ENCODE measurements at regions not wholly inside any gene's neighbourhood (a gene's known extent, or its start where the extent isn't known, plus 50 kb on each side); places are given as distances from the start of the nearest gene placed in this dataset.
"Not testable (repeated sequence)": the region's sequence is repeated elsewhere in the genome, so short reads cannot be mapped to it uniquely, and the experiment has no call there.

DNA sequence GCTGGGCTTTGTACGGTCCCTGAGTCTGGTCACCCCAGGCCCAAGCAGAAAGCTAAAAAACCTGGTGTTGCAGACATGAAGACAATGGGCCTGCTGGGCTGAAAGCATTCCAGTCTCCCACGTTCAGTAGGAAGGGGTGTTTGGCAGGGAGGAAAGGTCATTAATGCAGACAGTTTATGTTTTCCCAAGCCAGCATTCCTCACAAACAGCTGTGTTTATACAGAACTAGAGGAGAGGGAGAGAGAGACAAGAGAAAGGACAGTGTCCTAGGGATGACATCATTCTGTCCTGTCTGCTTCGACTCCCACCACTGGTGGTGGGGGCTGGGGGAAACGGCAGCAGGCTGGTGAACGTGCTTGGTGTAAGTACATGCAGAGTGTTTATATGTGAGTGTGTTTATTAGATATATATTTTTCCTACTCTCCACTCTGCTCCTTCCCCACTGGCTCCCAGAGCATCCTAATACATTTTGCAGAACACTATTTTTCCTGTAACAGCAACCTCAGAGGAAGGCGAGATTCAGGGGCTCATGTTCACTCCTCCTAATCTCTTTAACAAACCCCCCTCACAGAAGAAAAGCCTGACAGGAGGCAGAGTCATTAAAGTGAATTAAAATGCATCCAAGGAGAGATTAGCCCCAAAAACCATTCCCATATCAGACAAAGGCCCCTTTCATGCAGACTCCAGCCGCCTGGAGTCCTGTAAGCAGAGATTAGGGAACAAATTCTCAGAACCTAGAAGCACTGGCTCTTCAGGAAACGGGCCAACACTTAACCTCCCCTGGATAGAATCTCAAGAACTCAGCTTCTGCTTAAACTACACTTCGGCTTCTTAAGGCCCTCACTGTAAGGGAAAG is 380.4 kb downstream of the TNS1 start:
- DNase-seq: no peak

DNA sequence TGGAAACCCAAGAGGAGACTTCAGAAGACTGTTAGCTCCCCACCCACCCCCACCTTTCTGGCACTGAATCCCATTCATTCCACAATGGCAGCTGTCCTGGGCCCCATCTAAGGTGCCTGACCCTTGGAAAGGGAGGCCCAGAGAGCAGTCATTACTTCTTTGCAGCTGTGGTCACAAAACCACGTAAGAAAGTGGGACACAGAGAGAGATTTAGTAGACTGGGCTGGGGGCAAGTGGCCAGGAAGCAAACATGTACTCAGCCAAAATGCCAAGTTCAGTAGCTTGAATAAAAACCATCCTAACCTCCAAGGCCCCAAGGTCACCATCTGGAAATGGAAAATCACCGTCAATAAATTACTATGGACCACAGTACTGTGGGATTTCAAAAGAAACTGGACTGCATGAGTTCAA is 381.4 kb downstream of the TNS1 start:
- no peak for DNase-seq

DNA sequence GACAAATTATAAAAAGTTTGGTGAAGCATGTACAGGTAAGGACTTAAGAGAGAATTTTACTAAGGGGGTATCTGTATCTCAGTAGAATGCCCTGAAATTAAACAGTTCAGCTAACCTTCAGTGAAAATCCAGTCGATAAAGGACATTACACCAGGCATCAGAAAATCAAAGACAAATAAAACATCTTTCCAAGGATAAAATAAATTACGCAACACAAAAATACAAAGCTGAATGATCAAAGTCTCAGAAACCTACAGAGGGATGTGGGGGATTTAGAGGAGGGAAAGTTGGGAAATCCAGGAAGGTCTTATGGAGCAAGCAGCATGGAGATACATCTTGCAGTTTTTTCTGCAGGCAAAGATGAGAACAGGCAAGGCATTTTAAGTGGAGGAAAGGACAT is 384.1 kb downstream of the TNS1 start:
- no peak for DNase-seq

DNA sequence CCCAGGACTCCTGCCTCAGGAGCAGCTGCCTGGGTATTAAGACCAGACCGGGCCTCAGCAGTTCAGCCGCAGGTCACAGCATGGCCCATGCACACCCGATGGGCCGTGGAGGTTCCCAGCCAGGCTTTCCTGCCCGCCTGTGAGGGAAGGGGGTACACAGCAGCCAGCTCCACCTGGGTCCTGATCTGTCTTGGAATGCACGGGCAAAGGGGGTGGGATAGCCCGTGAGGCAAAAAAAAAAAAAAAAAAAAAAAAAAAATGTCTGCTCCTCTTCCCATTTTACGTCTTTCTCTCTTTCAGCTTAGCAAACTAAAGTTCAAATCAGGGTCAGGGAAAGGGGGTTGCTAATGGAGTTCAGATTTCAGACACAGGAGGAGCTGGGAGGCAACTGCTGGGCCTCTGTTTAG is 385.2 kb downstream of the TNS1 start:
- no peak for DNase-seq

DNA sequence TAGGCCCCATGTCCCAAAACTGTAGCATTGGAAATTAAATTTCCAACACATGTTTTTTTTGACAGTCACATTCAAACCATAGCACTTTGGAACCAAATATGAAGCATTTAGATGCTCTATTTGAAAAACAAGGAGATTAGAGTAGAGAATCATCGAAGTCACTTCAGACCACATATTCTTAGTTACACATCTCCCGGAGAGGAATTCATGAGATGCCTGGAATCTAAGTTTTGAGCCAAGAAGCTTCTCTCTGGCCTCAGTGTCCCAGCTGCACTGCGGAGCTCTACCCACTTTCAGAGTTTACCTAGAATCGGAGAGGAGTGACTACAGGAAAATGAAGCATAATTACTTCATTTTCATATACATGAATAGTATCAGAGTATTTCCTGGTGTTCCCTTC is 385.9 kb downstream of the TNS1 start:
- no peak for DNase-seq

DNA sequence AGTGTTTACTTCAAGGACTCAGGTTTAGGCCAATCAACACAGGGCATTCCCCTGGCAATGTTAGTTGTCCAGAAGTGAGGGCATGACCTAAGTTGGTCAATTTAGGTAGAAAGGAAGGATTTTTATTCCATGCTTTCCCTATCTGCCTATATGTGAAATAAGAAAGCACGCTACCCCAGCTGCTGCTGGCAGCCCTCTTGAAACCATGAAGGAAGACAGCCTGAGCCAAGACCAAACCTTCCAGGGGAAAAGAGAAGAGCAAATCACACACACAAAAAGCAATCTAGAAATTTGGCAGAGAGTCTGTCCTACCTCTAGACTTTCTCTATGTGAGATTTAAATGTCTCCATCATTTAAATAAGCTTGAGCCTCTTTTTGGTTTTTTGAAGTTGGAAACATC is 387.6 kb downstream of the TNS1 start:
- DNase-seq: no peak

DNA sequence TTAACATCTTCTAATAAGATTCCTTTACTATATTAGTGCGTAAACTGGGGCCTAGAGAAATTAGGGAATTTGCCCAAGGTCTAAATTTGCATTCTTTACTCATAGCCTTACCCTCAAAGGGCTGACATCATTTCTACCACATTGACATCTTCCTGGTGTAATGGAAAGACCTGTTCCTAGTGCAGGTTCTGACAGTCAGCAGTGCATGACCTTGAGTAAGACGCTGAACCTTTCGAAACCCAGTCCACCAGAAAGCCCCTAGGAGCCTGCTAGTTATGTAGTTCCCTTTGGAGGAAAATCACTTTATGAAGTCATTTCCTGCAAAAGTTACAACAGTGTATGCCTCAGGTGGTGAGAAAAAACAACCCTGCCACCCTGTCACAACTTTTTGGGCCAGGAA is 388.3 kb downstream of the TNS1 start:
- DNase-seq: no peak

DNA sequence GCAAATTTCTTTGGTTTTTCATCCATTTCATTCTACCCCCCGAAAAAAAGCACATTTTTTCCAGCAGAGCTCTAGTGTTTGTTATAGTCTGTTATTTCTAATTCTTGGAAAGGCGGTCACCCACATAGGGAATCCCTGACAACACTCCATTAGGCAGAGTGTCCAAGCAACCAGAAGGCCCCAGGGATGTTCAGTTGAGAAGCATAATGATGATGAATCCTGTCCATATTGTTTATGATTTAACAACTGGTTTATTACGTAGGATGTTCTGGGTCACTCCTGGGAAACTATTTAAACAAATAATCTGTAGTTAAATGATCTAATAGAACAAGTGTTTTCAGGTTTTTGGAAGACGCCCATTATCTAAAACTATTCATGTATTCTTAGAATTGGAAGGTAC is 388.7 kb downstream of the TNS1 start:
- DNase-seq: no peak

DNA sequence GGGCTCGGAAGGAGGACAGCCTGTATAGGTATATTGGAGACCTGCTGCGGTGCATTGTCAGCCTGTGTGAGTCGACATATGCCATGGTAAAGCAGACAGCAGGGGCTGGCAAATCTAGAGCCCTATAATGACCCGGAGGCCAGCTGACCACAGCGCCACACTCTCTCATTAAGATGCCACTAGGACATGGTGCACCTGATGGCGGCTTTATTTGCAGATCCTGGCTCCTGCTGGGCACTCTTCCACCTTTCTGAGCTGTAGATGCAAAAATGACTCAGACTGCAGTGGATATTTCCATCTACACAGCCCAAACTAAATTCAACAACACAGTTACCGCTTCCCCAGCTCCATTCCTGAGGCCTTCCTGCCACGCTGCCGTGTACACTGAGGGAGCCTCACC is 389.9 kb downstream of the TNS1 start:
- DNase-seq: no peak

DNA sequence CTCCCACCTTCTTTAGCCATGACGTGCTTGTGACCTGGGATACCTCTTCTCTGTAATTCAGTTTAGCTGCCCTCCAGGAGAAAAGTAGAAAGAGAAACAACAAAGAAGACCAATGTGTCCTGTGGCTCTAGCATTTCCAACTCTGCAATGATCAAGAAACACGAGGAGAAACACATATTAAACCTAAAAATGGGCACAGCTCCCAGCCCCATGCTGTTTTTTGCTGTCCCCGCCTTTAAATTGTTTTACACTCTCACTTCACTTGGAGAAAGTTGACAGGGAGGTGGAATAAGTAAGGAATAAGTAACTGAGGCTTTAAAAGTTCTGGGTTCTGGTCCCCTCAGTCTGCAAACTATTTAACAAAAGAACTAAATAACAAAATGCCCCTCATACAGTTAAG is 390.6 kb downstream of the TNS1 start:
- DNase-seq: no peak

DNA sequence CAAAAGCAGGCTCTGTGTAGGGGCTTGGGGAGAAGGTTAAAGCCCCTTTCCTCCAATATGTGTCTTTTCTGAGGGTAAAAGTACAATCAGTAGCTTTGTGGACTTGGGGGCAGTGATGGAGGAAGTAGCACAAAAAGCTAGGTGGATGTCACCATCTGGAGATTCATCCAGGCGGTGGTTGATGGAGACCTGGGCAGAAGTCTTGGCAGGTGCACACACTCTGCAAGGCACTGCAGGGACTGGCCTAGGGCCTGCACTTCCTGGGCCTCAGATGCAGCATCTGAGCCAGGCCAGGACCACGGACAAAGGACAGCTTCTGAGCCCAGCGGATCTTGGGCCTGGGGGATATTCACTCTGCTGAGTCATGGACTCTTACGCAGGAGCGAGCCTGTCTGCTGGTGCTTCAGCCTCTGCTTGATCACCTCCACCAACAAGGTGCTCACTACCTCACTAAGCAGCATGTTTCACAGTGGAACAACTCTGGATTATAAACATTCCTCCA is 391.1 kb downstream of the TNS1 start:
- DNase-seq: no peak

DNA sequence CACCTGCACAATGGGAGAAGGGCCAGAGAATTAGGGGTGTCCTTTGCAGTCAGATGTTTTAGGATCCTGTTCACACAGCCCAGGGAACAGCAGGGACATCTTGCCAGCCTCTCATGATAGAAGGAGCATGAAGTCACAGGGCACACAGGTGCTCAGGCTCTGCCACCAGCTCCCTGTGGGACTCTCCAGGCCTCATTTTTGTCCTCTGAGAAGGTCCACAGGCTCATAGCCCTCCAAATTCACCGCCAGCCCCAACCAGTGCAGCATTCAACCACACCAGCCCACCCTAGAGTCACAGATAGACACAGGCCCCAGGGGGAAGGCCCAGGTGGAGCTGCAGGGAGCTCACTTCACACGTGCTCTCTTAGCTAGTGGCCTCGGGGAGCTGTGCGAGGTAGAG is 391.7 kb downstream of the TNS1 start:
- no peak for DNase-seq

DNA sequence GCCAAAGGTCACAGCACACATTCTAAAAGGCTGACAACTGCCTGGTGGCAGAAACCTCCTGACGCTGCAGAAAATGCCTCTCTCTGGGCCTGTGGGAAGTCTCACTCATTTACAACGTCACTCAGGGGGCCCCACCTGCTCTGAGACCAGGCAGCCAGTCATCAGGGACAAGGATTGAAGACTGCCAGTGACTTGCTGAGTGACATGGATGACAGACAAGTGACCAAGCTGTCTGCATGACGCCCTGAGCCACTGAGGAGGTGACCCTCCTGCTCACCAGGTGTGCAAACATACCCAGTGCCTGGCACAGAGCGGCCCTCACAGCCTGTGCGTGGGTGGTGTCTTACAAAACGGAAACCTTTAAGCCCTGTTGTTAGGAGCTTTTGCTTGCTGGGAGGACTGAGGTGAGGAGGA is 392.4 kb downstream of the TNS1 start:
- DNase-seq: no peak

DNA sequence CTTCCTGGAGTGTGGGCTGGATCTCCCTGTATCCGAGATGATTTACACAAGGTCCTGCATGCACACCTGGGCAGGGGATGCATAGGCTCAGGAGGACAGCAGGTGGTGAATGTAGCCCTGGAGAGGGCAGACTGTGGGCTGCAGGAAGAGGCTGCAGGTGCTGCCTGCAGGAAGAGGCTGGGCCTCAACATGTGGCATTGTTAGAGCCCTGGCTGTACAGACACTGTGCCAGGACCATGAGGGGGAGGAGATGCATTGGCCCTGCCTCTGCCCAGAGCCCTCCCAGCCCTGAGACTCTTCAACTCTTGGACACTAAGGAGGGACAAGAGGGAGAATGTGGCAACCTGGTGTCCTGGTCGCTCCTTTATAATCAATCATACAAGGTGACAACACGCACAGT is 392.8 kb downstream of the TNS1 start:
- no peak for DNase-seq

DNA sequence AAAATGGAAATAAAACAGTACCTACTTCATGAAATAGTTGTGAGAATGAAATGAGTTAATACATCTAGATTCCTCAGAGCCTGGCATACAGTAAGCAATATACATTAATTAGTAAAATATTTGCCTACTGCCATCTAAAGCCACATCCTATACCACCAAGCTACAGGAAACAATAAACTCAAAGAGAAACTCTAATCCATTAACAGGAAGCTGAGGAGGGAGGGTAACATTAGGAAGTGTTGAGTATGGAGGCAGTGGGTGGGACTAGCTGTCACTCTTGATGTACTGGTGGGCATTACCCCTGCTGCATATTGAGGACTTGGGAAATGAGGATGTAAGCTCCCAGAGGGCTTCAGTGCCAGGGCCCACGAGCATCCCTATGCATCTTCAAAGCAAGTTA is 396.5 kb downstream of the TNS1 start:
- DNase-seq: no peak

DNA sequence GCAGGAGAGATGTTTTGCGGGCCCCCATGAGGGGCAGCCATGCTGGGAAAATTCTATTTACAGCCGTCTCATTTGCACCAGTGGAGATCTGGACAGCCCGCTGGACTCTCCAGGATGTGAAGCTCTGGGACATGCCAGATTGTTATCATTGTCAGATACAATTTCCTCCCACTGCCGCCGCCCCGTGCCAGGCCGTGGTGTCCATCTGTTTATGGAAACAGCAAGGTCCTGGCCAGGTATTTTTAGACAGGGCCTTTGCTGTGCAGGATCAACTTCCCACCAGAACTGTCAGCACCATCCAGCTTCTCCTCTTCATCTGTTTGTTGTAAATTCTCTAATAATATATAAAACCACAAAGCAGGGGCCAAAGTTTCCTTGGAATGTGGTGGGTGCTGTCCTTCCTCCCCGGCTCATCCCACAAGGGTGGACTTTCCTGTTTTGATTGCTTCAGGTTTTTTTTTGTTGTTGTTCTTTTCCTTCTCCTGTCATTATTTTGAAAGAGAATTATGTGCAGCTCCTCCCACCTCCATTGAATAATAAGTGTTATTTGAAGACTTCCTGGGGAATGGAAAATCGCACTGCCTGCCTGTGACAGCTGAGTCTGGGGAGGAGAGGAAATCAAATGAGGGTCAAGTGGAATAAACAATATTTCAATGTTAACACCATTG is 398.1 kb downstream of the TNS1 start:
- DNase-seq: no peak

DNA sequence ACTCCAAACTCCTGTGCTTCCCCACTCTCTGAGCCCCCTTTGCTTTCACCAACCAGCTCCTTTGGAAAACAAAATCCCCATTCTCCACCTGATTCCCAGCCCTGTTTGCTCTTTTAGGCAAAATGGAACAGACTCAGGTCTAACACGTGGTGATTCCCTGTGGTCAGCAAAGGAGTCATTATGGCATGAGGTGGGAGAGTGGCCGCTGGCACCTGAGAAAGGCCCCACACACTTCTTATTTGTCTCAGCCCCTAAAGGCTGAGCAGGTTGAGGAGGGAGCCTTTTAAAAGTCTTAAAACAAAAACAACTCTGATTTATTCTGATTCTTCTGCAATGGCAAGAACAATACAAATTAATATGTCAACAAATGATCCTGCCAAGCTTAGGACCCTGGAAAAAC is 401.2 kb downstream of the TNS1 start:
- no peak for DNase-seq

DNA sequence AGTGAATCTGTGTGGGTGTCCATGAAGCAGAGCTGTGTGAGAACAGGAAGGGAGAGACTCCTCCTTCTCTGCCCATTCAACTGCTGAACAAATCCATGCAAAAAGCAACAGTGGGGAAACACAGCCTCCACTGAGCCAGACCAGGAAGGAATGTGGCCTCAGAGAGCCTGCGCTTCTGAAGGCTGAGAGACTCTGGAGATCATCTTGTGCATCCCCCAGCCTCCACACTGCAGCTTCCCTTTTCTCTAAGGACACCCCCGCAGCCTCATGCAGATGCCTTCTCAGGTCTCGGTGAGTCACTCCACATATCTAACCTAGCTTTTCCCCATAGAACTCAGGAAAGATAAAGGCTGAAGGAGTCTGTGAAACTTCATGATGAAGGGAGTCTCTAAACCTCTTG is 402.9 kb downstream of the TNS1 start:
- no peak for DNase-seq

DNA sequence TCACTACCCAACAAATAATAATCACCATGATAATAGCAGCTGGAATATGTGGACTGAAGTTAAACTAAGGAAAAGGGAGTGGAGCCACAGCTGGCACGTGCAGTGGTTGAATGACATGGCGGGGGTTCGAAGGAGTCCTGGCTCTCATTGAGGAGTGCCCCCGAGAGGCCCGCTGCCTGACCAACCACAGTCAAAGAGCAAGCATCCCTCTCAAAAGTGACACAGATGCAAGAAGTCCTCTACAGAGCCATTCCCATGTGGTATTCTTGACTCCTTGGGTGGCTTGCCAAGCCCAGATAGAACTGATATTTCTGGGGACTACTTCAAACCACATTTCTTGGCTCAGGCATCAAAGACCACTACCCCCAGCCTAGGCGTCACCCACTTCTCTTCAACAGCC is 405.1 kb downstream of the TNS1 start:
- DNase-seq: no peak

DNA sequence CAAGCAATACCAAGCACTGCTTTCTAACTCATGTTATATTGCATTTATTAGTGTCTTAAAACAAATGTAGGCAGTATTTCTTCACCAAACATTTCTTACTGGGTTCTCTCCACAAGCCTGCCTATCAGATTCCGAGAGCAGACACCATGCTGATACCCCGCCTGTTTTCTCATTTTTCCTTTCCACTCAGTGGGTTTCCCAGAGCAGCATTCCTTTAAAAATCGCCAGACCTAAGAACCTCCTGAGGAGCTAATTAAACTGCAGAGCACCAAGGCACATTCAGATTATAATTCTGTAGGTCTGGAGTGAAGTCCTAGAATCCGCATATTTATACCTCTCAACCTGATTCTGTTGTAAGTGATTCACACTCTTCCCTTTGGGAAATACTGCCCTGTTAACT is 405.6 kb downstream of the TNS1 start:
- no peak for DNase-seq

DNA sequence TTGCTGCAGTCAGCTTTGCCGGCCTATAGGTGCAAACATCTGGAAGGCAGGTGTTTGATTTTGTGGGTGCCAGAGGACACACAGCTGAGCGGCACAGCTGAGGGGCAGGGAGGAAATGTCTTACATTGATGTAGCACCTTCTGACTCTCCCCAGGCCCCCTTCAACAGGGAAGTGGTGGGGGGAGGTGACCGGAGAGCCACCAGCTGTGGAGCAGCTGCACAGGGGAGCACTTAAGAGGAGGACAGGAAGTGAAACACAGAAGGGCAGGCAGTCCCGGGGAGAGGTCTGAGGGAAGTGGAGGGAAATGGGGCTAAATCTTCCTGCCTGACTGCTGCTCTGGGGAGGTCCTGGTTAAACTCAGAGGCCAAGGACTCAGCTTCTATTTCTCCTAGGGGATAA is 409.1 kb downstream of the TNS1 start:
- no peak for DNase-seq

DNA sequence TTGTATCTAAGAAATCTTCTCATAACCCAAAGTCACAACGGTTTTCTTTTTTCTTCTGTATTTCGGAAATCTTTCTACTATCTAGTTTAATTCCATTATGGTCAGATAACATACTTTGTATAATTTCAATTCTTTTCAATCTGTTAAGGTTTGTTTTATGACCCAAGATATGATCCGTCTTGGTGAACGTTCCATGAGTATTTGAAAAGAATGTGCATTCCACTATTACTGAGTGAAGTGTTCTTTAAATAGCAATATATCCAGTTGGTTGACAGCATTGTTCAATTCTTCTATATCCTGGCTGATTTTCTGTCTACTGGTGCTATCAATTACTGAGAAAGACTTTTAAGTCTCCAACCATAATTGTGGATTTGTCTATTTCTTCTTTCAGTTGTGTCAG is 414.5 kb downstream of the TNS1 start:
- DNase-seq: no peak

DNA sequence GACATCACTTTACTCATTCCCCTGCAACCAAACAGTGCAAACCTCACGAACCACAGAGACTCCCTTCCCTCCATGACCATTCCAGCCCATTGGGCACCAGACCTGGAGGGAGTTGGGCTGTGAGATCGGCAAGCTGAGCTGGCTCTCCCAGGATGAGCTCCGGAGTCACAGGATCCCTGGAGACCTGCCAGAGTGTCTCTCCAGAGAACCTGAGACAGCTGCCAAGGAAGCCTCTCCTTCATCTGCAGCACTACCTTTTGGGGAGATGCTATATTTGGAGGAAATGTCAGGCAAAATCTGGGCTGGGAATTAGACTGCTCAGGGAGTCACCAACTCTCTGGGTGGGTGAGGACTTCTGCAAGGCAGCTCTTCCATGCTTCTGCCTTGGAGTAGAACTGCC is 417.4 kb downstream of the TNS1 start:
- no peak for DNase-seq

DNA sequence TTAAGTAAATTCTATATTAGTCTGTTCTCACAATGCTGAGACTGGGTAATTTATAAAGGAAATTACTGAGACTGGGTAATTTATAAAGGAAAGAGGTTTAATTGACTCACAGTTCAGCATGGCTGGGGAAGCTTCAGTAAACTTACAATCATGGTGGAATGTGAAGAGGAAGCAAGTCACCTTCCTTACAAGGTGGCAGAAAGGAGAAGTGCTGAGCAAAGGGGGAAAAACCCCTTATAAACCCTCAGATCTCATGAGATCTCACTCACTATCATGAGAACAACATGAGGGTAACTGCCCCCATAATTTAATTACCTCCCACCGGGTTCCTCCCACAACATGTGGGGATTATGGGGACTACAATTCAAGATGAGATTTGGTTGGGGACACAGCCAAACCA is 422.4 kb downstream of the TNS1 start:
- DNase-seq: not testable (repeated sequence)

DNA sequence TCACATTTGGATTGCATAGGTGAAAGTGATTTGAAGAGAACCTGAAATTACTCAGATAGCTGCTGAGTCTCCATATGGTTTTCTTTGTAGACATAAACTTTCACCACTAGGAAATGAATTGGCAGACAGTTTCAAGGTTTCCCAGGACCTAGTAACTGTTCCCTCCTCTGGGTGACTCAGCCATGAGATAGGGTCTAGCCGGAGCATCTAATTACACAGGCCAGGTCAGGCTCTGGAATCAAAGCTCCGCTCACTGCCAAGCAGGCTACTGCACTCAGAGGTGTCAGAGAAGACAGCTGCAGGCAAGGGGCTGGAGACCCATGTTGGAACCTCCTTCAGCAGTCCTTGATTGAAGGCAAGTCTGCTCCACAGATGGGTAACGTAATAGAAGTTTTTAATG is 429.2 kb downstream of the TNS1 start:
- no peak for DNase-seq
